ENCODE measurements at regions not wholly inside any gene's neighbourhood (a gene's known extent, or its start where the extent isn't known, plus 50 kb on each side); places are given as distances from the start of the nearest gene placed in this dataset.

DNA sequence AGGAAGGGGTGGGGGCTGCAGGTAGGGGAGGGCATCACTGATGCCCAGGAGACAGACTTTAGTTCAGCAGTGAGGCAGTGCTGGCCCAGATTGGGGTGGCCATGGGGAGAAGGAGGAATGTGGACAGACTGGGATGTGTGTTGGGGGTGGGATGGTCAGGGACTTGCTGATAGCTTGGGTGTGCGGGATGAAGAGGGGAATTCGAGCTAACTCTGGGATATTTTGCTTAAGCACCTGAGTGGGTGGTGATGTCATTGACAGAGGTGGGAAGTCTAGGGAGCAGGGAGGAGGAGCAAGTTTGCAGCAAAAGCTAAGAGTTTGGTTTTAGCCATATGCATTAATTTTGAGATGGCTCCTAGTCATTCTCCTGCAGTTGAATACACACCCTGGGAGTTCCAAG lies 207.5 kb downstream of the RPLP1 start:
- no peaks in the 10 kb centered on the region for H3K9me3 ChIP-seq
- H3K27ac ChIP-seq: no peak overlapping the region
- H3K4me3 ChIP-seq: no peak overlapping the region
- peaks cover 0 to 8% of the 10 kb centered on the region in 2 donors for H3K27me3 ChIP-seq
- no peak for DNase-seq
- H3K36me3 ChIP-seq: no peaks in the 10 kb centered on the region
- no peaks in the 10 kb centered on the region for H3K4me1 ChIP-seq
- TF ChIP-seq, protein P1, sequence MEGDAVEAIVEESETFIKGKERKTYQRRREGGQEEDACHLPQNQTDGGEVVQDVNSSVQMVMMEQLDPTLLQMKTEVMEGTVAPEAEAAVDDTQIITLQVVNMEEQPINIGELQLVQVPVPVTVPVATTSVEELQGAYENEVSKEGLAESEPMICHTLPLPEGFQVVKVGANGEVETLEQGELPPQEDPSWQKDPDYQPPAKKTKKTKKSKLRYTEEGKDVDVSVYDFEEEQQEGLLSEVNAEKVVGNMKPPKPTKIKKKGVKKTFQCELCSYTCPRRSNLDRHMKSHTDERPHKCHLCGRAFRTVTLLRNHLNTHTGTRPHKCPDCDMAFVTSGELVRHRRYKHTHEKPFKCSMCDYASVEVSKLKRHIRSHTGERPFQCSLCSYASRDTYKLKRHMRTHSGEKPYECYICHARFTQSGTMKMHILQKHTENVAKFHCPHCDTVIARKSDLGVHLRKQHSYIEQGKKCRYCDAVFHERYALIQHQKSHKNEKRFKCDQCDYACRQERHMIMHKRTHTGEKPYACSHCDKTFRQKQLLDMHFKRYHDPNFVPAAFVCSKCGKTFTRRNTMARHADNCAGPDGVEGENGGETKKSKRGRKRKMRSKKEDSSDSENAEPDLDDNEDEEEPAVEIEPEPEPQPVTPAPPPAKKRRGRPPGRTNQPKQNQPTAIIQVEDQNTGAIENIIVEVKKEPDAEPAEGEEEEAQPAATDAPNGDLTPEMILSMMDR (IDR thresholded peaks at IDR 0.05): no peak
- intact Hi-C loops (cut with DNase I; ENCODE audit: low total_unique reads): no loop called here

DNA sequence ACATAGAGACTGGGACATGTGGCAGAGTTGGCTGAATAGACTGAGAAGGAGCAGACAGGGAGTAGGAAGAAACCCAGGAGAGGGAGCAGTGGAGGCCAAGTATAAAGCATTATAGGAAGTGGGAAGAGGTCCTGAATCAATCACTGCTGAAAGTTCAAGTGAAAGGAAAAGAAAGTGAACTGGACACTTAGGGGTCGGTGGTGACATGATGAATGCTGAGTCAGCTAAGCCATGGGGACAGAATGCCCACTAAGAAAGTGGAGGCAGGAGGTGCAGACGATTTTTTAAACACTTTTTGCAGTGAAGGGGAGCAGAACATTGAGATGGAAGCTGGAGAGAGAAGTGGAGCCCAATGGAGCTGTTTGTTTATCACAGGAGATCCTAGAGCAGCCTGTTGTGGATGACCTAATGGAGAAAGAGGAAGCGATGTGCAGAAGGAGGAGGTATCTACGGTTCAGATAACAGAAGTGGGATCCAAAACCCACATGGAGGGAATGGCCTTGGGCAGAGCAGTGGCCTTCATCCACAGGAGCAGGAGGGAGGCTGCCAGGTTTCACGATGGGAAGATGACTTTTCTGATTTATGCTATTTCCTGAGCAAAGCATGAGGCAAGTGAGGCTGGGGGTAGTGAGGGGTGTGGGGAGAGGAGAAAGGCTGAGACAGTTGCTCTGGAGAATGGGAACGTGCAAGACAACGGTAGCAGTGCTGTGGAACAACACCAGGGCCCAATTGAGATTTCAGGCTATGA lies 208.2 kb downstream of the RPLP1 start:
- Histone ChIP-seq H3K9me3 (no peaks in the 10 kb centered on the region), H3K36me3 (no peaks in the 10 kb centered on the region), H3K4me3 (no peak overlapping the region), H3K27ac (no peak overlapping the region), H3K27me3 (peaks cover 0 to 8% of the 10 kb centered on the region in 2 donors), H3K4me1 (peaks cover 0 to 5% (median 1%) of the 10 kb centered on the region in 4 donors)
- no peak for DNase-seq
- TF ChIP-seq, protein P1 (IDR thresholded peaks at IDR 0.05): no peak
- intact Hi-C loops (cut with DNase I; ENCODE audit: low total_unique reads): no loop called here

DNA sequence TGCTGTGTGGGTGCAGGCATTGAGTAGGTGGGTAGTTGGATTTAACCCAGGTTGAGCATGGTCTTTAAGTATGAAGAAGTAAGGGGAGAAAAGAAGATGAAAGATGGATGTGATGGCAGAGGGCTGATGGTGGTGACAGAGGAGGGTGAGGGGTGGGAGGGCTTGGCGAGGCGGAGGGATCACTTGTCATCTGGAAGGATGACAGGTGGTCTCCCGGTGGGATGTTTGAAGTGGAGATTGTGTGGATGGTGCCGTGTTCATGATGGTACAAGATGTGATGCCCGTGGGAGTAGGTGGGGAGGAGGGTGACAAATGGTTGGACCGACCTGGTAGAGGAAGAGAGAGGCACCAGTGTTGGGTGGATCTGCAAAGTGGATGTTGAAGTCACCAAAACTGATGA lies 208.8 kb downstream of the RPLP1 start:
- TF ChIP-seq, protein P1 (IDR thresholded peaks at IDR 0.05): no peak

DNA sequence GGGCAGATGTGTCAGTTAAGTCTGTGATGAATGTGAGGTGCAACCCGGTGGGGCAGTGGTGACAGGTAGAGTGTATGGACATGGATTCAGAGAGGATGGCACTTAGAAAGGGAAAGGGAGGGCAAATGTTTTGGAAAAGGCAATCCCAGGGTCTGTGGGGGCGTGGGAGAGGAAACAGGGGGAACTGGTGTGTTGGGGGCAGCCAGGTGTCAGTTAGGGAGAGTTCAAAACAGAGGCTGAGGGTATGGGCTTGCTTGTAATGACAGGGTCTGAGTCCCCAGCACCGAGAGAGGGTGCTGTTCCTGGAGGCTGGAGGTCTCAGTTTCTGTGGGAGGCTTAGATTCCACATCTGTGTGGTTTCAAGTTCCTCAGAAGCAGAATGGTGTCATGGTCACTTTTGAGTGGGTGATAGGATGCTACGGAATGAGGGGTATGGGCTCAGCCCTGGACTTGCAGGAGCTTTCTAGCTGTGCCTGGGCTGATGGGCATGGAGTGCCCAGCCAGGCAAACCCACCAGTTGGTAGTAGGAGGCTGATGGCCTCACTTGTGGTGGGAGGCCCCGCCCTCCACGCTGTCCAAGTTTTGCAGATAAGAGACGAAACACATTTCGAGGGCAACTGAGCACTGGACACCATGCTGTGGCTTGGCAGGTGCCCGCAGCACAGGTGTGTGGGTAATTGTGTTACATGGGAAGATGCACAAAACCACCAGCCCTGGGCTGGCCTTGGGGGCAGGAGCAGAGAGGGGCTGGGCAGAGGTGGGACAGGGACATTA lies 209.4 kb downstream of the RPLP1 start:
- peaks cover 0 to 8% of the 10 kb centered on the region in 2 donors for H3K27me3 ChIP-seq
- intact Hi-C loops (cut with DNase I; ENCODE audit: low total_unique reads): no loop called here
- no peak overlapping the region for H3K4me3 ChIP-seq
- peaks cover 0 to 7% (median 3%) of the 10 kb centered on the region in 4 donors for H3K4me1 ChIP-seq
- no peaks in the 10 kb centered on the region for H3K36me3 ChIP-seq
- TF ChIP-seq, protein P1 (IDR thresholded peaks at IDR 0.05): no peak
- no peak overlapping the region for H3K27ac ChIP-seq
- DNase-seq: no peak
- no peaks in the 10 kb centered on the region for H3K9me3 ChIP-seq

More for the DNA sequence above, 208.8 kb downstream of the RPLP1 start:
- peaks cover 0 to 7% (median 3%) of the 10 kb centered on the region in 4 donors for H3K4me1 ChIP-seq
- H3K27ac ChIP-seq: no peak overlapping the region
- intact Hi-C loops (cut with DNase I; ENCODE audit: low total_unique reads): no loop called here
- no peaks in the 10 kb centered on the region for H3K9me3 ChIP-seq
- peaks cover 0 to 8% of the 10 kb centered on the region in 2 donors for H3K27me3 ChIP-seq
- H3K4me3 ChIP-seq: no peak overlapping the region
- H3K36me3 ChIP-seq: no peaks in the 10 kb centered on the region
- no peak for DNase-seq

DNA sequence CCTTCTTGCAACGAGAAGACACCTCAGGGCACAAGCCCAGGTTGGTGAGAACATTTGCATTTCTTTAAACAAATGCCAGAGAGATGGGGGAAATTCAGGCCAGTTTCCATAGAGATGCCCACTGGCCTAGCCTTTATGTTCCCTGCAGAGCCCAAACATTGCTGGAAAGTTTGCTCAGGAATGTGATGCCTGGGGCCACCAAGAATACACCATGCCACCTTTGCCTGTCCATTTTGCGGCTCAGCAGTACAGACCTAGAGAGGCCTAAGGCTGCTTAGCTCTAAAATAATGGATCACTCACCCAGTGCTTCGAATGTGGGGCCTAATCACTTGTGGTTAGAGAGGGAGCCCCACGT lies 210.0 kb downstream of the RPLP1 start:
- Histone ChIP-seq H3K27me3 (peaks cover 0 to 8% of the 10 kb centered on the region in 2 donors), H3K4me1 (peaks cover 0 to 7% (median 5%) of the 10 kb centered on the region in 4 donors), H3K9me3 (no peaks in the 10 kb centered on the region), H3K4me3 (no peak overlapping the region), H3K27ac (no peak overlapping the region), H3K36me3 (no peaks in the 10 kb centered on the region)
- no peak for DNase-seq
- TF ChIP-seq, protein P1 (IDR thresholded peaks at IDR 0.05): no peak
- intact Hi-C loops (cut with DNase I; ENCODE audit: low total_unique reads): no loop called here
